ENCODE measurements at regions not wholly inside any gene's neighbourhood (a gene's known extent, or its start where the extent isn't known, plus 50 kb on each side); places are given as distances from the start of the nearest gene placed in this dataset.
"Not testable (repeated sequence)": the region's sequence is repeated elsewhere in the genome, so short reads cannot be mapped to it uniquely, and the experiment has no call there.

DNA sequence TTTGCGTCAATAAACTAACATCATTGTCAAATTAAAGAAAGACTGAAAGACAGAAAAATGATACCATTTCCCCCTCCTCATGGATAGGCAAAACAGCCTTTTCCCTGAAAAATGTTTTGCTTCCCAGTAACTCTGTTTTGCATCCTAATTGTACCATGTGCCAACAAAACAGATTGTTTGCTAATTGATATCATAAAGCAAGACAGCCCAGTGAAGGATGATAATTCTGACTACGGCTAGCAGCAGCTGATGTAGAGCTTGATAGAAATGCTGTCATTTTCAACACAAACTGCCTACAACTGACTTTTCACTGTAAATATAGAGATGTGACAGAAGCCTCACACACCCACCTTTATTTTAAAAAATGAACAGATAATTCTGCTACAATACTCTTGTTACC is 1061.6 kb downstream of the HACE1 start:
- no peak for DNase-seq (ENCODE audit: low read depth in 2 of 2)

DNA sequence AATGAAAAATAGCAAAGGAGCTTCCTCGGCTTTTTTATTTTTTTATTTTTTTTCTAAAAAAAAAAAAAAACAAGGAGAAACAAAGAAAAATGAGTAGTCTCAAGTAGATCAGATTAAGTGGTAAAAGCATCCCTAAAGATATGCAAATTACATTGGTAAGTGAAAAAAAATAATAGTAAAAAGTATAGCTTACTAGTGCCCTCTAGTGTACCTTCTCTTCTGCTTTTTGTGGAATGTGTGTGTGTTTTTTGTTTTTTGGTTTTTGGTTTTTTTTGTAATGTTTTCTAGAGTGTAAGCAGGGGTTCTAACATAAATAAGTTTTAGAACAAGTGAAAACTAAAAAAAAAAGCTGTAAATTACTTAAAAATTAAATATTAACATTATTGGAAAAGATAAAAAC is 1062.0 kb downstream of the HACE1 start:
- no peak for DNase-seq (ENCODE audit: low read depth in 2 of 2)

DNA sequence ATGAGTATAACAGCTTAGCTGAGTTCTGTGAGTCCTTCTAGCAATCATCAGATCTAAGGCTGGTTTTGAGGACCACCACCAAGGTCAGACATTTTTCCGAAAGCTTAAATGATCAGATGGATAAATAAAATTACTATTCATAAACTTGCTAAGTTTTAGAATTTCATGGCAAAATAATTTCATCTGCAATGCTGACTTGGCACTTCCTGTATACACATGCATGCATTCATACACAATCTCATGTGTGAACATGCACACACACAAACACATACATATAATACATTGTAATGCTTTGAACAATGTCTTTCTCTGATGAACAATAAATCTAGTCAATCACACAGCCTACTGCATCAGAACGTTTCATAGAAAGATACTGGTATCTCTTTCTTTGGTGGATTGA is 1068.3 kb downstream of the HACE1 start:
- no peak for DNase-seq (ENCODE audit: low read depth in 2 of 2)

DNA sequence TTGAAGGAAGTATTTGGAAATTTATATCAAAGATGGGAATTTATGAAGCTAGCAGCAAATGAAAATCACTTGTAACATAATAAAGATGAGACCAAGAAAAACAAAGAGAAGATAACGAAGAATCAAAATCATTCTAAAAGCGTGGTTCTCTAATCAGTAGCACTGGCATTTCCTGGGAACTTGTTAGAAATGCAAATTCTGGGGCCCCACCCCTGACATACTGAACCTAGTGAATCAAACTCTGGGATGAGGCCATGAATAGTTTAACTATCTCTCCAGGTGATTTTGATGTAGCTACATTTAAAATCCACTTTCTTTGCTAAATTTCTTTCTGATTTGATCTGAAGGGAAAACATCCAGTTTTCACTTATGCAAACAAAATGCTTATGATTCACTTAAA is 1075.6 kb downstream of the HACE1 start:
- DNase-seq (ENCODE audit: low read depth in 2 of 2) = no peak

DNA sequence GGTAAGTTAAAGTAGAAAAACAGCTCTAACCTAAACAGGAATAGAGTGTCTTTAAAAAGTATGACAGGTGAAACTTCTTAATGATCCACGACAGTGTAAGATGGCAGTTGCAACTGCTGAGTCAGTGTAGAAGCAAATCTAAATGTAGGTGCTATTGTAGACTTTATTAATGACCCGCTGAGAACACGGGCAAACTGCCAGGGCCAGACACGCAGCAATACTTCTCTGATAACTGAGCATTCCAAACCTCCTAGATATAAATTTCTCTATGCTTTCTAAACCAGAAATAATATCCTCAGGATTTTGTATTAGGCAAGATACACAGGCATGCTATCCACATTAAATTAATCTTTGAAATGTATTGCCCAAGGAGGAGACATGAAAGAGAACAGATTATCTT is 1076.4 kb downstream of the HACE1 start:
- DNase-seq (ENCODE audit: low read depth in 2 of 2) = no peak

DNA sequence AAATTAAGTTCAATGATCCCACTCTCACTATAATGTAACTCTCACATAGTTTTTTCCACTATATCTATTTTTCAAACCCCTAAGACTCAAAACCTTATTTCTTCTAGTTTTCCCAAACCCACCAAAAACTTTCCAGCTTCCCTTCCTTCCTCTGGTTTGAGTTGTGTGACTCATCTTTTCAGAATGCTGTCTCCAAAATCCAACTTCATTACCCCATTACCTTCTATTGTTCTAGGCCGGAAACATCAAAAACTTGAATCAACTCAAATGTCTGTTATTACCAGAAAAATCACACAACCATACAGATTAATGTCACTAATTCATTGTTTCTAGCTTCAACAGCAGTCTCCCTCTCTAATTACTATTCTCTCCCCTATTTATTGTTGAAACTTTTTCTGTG is 1090.3 kb downstream of the HACE1 start:
- no peak for DNase-seq (ENCODE audit: low read depth in 2 of 2)

DNA sequence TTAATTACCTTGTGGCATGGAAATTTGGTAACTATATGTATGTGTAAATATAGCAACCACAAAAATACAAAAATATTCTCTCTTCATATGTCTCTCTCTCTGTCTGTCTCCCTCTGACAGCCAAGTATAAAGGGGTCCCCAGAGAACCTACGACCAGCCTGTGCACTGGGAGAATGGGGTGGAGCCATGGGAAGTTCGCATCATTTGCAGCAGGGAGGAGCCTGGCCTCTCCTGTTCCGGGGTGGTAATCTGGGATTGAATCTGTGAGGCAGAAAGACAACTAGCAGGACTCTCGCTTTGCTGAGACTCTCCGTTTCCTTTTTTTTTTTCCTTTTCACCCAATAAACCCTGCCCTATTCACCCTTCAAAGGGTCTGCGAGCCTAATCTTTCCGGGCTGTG is 1109.1 kb downstream of the HACE1 start:
- no peak for DNase-seq (ENCODE audit: low read depth in 2 of 2)

DNA sequence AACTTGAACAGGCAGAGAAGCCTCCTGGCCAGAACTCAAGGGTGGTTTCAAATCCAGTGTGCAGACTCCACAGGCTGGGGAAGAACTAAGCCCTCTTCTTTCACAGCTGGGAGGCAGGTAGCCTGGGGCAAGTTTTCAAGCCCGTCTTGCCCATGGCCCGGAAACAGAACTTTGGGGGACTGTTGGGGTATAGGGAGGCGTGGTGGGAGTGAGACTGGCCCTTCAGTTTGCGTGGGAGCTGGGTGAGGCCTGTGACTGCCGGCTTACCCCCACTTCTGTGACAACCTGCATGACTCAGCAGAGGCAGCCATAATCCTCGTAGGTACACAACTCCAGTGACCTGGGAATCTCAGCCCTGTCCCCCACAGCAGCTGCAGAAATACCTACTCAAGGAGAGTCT is 1125.7 kb downstream of the HACE1 start:
- DNase-seq (ENCODE audit: low read depth in 2 of 2) = no peak

DNA sequence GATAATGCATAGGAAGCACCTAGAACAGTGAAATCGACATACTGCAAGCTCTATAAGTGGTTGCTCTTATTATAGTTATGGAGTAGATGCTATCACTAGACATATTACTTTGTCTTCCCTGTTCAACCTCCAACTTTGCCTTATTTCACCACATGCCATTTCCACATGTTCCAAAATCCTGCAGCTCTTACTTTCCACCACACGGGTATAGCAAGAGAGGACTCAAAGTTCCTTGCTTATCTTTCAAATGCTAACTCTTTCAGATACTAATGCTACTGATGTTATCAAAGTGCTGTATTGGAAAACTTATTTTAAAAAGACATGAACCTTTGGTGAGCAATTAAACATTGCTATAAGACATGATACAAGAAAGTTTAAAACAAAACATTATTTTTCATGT is 1130.1 kb downstream of the HACE1 start:
- DNase-seq (ENCODE audit: low read depth in 2 of 2) = no peak

DNA sequence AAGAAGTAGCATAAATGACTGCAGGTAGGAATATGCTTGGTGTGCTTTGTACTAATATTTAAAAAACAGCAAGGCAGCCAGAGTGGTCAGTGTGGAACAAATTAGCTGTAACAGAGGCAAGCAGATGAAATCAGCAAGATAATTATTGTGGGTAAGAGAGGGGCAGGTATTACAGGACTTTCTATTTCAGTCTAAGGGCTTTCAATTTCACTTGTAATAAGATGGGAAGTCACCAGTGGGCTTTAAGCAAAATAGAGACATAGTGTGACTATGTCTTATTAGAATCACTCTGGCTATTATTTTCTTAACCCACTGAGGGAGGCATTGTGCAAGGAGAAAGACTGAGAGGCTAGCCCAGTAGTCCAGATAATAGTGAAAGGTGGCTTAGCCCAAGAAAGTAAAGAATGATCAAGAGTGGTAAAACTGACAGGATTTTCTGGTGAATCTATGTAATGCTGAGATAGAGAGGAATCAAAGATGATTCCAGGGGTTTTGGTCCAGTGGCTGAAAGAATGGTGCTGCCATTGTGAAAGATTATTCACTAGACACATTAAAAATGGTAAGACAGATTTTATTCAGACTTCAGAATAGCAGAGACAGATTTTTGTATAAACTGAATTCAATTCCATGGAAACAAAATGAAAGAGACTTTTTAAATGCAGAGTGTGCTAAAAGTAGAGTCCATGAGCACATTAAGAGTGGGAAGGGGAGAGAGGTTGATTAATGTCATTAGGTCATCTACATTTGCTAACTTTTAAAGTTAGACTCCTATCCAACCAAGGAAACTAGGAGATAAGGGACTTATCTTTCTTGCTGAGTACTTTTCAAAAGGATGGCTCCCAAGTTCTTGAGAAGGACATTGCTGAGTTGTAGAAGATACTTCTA is 1136.0 kb downstream of the HACE1 start:
- DNase-seq (ENCODE audit: low read depth in 2 of 2) = no peak

DNA sequence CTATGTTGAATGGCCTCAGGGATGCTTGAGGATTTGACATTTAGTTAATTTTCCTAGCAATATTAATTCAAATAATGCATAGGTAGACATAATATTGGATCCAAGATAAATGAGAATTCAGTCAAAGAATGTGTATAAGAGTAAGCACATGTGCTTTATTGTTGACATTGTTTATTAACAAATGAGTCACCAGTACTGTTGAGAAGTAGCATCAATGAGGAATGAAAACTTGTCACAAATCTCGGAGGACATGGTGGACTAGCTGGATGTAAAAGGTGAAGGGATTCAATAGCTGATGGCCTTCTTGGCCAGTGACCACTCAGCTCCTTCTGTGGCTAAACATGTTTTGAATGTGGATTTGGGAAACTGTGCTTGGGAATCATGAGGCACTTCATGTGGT is 1137.0 kb downstream of the HACE1 start:
- DNase-seq (ENCODE audit: low read depth in 2 of 2) = no peak

DNA sequence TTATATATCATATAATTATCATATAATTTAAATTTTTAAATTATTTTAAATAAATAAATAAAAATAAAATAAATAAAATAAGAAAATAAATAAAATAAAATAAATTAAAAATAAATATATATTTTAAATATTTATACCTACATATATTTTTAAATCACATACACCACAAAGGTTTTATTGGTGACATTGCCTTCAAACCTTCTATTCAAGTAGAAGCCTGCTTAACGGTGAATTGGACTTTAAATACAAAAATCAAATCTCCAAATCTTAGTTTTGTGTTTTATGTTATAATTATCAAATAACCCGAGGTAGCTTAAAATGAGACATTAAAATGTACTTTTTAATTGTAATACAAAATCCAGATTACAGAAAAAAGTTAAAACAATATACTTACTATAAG is 1137.8 kb downstream of the HACE1 start:
- DNase-seq (ENCODE audit: low read depth in 2 of 2) = no peak

DNA sequence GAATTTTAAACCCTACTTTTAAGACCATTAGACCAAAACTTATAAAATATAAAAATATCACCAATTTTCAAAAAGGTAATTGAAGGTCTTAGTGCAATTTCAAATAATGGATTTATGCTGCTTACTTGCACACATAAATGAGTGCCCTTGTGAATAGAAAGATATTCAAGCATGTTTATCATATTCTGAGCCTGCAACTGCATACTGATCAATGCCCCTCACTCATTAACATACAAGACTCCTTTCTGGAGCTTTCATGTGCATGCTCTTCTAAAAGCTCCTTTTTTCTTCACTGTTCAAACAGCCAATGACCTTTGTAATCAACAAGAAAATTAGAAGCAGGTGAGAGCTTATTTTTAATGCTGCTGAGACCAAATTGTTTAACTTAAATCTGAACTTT is 1139.3 kb downstream of the HACE1 start:
- no peak for DNase-seq (ENCODE audit: low read depth in 2 of 2)

DNA sequence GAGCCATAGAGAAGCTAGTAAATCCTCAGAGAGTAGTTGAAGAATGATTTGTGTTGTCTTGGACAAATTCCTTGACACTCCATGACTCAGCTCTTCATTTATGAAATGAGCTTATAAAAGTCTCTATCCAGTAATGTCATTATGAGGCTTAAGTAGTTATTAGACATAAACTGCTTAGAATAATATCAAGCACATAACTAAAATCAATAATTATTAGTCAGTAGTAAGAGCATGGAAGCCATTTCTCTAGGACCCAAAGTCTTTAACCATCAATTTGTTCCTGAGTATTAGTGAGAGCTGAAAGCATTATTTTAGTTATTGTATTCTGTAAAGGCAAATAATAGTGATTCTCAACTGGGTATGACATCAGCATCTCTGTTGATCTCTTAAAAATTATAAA is 1140.2 kb downstream of the HACE1 start:
- DNase-seq (ENCODE audit: low read depth in 2 of 2) = no peak

DNA sequence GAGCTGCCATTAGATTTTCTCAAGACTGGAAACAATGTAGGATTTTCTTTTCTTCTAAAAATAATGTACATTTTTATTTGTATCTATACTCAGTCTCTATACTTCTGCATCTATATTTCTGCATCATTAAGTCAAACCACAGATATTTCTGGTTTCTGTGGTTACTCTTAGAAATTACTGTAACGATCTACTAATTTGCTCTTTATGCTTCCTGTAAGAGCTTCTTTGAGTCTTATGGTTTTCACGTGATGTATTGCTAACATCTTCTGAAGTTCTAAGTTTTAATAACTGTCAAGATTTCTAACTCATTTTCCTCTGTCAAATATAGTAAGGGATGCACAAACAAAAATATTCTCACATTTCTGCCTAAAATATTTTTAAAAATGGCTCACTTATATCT is 1144.5 kb downstream of the HACE1 start:
- DNase-seq (ENCODE audit: low read depth in 2 of 2) = no peak

DNA sequence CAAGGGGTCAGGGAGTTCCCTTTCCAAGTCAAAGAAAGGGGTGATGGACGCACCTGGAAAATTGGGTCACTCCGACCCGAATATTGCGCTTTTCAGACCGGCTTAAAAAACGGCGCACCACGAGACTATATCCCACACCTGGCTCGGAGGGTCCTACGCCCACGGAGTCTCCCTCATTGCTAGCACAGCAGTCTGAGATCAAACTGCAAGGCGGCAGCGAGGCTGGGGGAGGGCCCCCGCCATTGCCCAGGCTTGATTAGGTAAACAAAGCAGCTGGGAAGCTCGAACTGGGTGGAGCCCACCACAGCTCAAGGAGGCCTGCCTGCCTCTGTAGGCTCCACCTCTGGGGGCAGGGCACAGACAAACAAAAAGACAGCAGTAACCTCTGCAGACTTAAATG is 1150.5 kb downstream of the HACE1 start:
- not testable (repeated sequence) for DNase-seq (ENCODE audit: low read depth in 2 of 2)

DNA sequence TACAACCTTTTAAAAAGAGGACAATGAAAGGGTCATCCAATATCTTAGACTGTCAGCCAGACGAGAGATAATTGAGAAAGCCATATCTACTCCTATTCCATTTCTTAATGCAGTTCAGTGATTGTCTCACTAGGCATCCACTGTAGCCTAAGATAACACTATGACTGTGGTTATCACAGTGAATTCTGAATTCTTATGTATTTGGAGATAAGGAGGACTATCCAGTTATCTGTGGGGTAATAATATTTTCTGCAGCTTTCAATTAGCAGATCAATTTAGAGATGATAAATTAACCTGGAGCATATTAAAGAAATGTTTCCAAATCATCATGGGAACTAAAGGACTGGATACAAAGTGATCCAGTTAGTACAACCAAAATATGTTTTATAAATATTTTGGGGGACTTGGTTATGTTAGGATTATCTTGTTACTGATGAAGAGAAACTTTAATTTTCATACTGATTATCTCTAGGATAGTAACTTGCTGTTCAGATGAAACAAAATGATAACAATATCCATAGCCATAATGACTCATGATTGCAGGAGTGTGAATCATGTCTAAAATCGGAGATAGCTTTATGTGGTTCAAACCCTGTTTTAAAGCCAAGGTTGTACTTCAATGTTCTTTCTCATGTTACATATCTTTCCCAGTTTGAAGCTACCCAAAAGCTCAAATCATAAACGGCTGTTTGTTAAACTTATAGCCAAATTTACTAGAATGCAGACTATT is 1152.0 kb downstream of the HACE1 start:
- no peak for DNase-seq (ENCODE audit: low read depth in 2 of 2)

DNA sequence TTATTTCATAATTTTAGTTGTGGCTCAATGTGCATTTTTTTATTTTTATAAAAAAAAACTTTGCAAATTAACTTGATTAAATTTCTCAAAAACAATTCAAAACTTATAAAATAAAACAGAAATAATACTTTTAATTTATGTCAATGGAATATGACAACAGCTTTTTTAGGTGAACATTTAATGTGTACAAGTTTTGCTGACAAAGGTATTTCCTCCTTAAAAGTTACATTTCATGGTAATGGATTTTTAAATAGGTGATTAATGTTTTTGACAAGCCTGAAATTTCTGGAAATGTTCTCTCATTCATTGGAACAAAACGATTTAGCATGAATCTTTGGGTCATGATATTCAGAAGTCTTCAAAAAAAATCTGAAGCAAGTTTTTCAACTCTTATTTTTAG is 1160.0 kb downstream of the HACE1 start:
- no peak for DNase-seq (ENCODE audit: low read depth in 2 of 2)

DNA sequence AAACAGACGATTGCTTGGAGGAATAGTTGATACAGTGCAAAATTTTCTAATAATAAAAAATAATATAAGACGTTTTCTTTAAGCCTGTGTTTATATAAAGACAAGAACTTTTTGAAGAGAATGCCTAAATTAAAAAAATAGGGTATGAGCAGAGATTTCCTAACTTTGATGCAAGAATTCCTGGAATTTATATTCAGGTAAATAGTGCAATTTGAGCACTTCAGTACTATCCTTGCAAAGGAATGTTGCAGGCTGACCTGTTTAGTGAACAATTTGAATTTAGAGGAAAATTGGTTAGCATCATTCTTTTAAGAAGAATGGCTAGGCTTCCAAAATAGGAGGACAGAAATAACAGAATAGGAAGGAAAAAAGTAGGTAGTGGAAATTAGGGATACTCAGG is 1172.3 kb downstream of the HACE1 start:
- DNase-seq (ENCODE audit: low read depth in 2 of 2) = no peak

DNA sequence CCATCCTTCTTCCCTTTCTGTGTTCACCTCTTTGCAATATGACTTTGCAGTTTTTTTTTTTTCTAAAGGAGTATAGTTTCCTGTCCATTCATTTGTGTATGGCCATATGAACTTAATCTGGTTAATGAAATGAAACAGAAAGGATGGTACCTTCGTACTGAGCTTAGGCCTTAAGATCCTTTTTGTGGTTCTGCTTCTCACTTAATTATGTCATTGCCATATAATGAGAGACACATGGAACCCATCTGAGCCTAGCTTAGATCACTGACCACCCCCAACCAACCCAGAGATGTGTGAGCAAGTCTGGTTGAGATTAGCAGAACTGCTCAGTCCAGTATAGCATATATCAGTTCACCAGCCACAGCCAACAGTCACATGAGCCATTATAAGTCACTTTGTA is 1179.6 kb downstream of the HACE1 start:
- no peak for DNase-seq (ENCODE audit: low read depth in 2 of 2)

DNA sequence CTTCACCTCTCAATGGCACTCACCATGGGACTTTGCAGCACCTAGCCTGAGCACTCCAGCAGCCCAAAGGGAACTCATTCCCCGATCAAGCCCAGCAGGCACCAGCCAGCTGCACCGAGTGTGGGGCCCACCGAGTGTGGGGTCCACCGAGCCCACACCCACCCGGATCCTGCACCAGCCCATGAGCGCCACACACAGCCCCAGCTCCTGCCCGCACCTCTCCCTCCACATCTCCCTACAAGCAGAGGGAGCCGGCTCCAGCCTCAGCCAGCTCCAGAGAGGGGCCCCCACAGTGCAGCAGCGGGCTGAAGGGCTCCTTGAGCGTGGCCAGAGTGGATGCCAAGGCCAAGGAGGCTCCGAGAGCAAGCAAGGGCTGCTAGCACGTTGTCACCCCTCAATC is 1182.4 kb downstream of the HACE1 start:
- DNase-seq (ENCODE audit: low read depth in 2 of 2) = no peak

DNA sequence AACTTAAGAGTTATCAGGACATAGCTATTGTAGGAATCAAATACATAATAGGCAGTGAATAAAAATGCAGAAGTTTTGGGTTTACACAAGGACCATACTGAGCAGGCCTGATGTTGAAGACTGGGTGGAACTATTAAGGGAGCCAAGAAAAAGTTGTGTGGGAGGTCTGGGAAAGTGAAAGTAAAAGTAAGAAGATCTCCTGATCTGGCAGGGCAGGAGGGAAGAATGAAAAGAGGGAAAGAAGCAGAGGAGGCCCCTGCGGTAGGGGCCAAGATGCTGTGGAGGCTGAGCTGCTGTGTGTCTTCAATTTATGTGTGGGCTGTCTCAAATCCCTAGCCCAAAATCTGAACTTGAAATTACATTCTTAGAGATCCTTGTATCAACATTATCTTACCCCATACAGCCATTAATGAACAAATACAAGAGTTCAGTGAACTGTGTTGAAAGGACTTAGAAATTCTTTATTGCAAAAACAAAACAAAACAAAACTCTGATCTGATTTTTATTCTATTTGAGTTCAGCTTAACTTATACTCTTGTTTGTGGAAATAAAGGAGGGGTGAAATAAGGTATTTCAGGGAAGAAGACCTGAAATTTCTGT is 1183.8 kb downstream of the HACE1 start:
- DNase-seq (ENCODE audit: low read depth in 2 of 2) = no peak

DNA sequence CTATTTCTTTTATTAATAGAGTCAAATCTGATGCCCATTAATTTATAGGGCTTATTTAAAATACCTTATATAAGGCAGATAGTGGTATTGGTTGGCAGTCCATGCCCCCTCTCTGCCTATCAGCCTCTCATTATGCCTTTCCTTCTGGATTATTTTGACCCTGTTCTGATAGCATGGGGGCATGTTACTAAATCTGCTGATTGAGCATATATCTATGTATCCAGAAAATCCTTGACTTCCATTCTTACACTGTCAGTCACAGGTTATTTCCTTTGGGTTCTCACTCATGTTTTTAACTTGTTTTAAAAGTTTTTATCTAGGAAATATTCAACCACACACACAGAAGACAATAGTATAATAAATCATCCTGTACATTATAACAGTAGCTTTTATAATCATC is 1184.9 kb downstream of the HACE1 start:
- no peak for DNase-seq (ENCODE audit: low read depth in 2 of 2)

Measured in activated CD4-positive, alpha-beta T cell treated with anti-CD3 and anti-CD28 coated beads for 24 hours (primary cell).